ENCODE measurements at regions not wholly inside any gene's neighbourhood (a gene's known extent, or its start where the extent isn't known, plus 50 kb on each side); places are given as distances from the start of the nearest gene placed in this dataset.

GRCh38 chr18:22791310-22791610 lies 141.9 kb upstream of the RBBP8 start (continued):
- TF ChIP-seq CTCF (IDR thresholded peaks at IDR 0.05 in 2 of 3, conservative IDR thresholded peaks at IDR 0.05 in 1 of 3; ENCODE audit: borderline replicate concordance in 1 of 3, insufficient read depth in 1 of 3, low read depth in 2 of 3, low read length in 2 of 3) (no peak), ELF1 (IDR thresholded peaks at IDR 0.05; ENCODE audit: borderline replicate concordance, low read depth) (no peak), ZBTB33 (IDR thresholded peaks at IDR 0.05; ENCODE audit: extremely low read depth, insufficient replicate concordance, low read length) (no peak), MAX (IDR thresholded peaks at IDR 0.05) (no peak)

- H3K4me1 ChIP-seq (ENCODE audit: control insufficient read depth in 1 of 2, insufficient read depth in 2 of 2, low read length in 2 of 2), result peaks cover 0 to 4% of the 10 kb centered on the region in 2 experiments; a peak in 2 of 4 replicates
- ChIA-PET POLR2A (no interaction called here), CTCF (interaction anchor here (1.0 kb wide), 1 partner anchor 187 kb away, joined by 4 read pairs; no protein-coding TSS in a partner anchor), RAD21 (ENCODE audit: low non-redundant PET in 1 of 2, low total read pairs in 2 of 2, uncharacterized antibody in 2 of 2, unreplicated experiment in 2 of 2) (no interaction called here)
- H3K27ac ChIP-seq (ENCODE audit: low read depth, low read length), result no peak overlapping the region
- H3K4me3 ChIP-seq (replicated peaks in 1 of 2; ENCODE audit: low read depth in 1 of 2, low read length in 2 of 2), result no peak overlapping the region
- TF ChIP-seq YY1 (IDR thresholded peaks at IDR 0.05; ENCODE audit: extremely low read depth, insufficient replicate concordance, low read depth, low read length) (no peak), ELF1 (IDR thresholded peaks at IDR 0.05; ENCODE audit: borderline replicate concordance, low read depth) (no peak), CBX3 (IDR thresholded peaks at IDR 0.05; ENCODE audit: low read depth) (no peak), MAX (IDR thresholded peaks at IDR 0.05) (no peak), SIN3A (IDR thresholded peaks at IDR 0.05; ENCODE audit: low read depth) (no peak), EZH2 (IDR thresholded peaks at IDR 0.05) (no peak), CEBPB (IDR thresholded peaks at IDR 0.05; ENCODE audit: low read depth) (no peak), FOSL1 (IDR thresholded peaks at IDR 0.05; ENCODE audit: low read depth) (no peak), EZH2phosphoT487 (IDR thresholded peaks at IDR 0.05; ENCODE audit: borderline replicate concordance) (no peak), ZNF274 (IDR thresholded peaks at IDR 0.05; ENCODE audit: low read depth, low read length) (no peak), POLR2A (IDR thresholded peaks at IDR 0.05; ENCODE audit: borderline replicate concordance, extremely low read depth, insufficient read depth, insufficient read length) (no peak), ZBTB33 (IDR thresholded peaks at IDR 0.05; ENCODE audit: extremely low read depth, insufficient replicate concordance, low read length) (no peak), SRF (IDR thresholded peaks at IDR 0.05; ENCODE audit: low read depth) (no peak), POLR2AphosphoS5 (IDR thresholded peaks at IDR 0.05; ENCODE audit: low read depth, low read length) (no peak)
- no peaks in the 10 kb centered on the region for H3K27me3 ChIP-seq (ENCODE audit: insufficient read depth, low read length)
- H3K9me2 ChIP-seq (ENCODE audit: insufficient read depth), result no peaks in the 10 kb centered on the region
- no peak overlapping the region for H2AFZ ChIP-seq (ENCODE audit: low read depth, low read length, poor library complexity, severe bottlenecking)
- H4K20me1 ChIP-seq (ENCODE audit: insufficient read depth), result no peaks in the 10 kb centered on the region
- no peak overlapping the region for H3K4me2 ChIP-seq (ENCODE audit: low read length)
- no peaks in the 10 kb centered on the region for H3K9me3 ChIP-seq (ENCODE audit: control insufficient read depth in 1 of 2, insufficient read depth in 1 of 2, low read depth in 1 of 2, low read length in 2 of 2)
- intact Hi-C loops (cut with micrococcal nuclease), result loop anchor here (5.0 to 10.0 kb wide), 4 partner anchors 336 to 1019 kb away; partner anchors contain the start of gene RMC1
- no peak for DNase-seq (ENCODE audit: low read depth, low spot score)
- no peaks in the 10 kb centered on the region for H3K36me3 ChIP-seq (ENCODE audit: control insufficient read depth in 1 of 2, insufficient read depth in 2 of 2, low read length in 2 of 2)
- H3K79me2 ChIP-seq (ENCODE audit: insufficient read depth, low read length), result no peaks in the 10 kb centered on the region
- BruUV-seq (replicated peaks), result no TSS peak
- no peak overlapping the region for H3K9ac ChIP-seq (ENCODE audit: low read length)
- ATAC-seq, result no peak
Measured at GRCh38 chr18:22796113-22796512, 137.0 kb upstream of the RBBP8 start.

Measured in HCT116 (cell line).